GM12878 (cell line): ENCODE measurements at regions not wholly inside any gene's neighbourhood (a gene's known extent, or its start where the extent isn't known, plus 50 kb on each side); places are given as distances from the start of the nearest gene placed in this dataset.

Source experiments
- ASH2L ChIP-seq: fragments of 300-600, 200-600 bp; sonication (generic); IDR thresholded peaks from 2 replicates; pipeline ENCODE4 v1.6.1; 2017; ENCODE audit warnings: low read depth, mild to moderate bottlenecking, borderline replicate concordance
- BCLAF1 ChIP-seq: fragments of 450-650 bp; IDR thresholded peaks from 2 replicates; pipeline ENCODE4 v1.6.1; 2017; ENCODE audit warnings: antibody characterized with exemption, mild to moderate bottlenecking, moderate library complexity

GRCh38 chrX:79440336-79440735 is 73.2 kb upstream of the ITM2A start (continued):
- TF ChIP-seq BCLAF1 (no peak), ASH2L (no peak)
